HepG2 (cell line): ENCODE measurements at regions not wholly inside any gene's neighbourhood (a gene's known extent, or its start where the extent isn't known, plus 50 kb on each side); places are given as distances from the start of the nearest gene placed in this dataset.

Experiments used
- ATAC-seq: fragments of 200-7000 bp; cut with Tn5 transposase; 3 replicates; pipeline ENCODE4 v1.9.1; 2020; ENCODE audit warnings: mild to moderate bottlenecking, moderate library complexity
- BruUV-seq: library from RNA; stranded (reverse); fragments of 400-500 nt; replicated peaks from 2 replicates; lab custom pipeline; 2021; lab: Mats Ljungman, UMichigan
- CTCF ChIA-PET: fragments of 300-600 bp; formaldehyde crosslinking; extraction: SDS; loops from one replicate; lab custom pipeline; 2021; ENCODE audit warnings: low total read pairs, inconsistent platforms, low intra/inter-chr PET ratio; lab: Yijun Ruan, JAX
- POLR2A ChIA-PET: fragments of 350-600 bp; sonication (Branson Sonifier 250); formaldehyde crosslinking; loops from one replicate; lab custom pipeline; 2020; ENCODE audit warnings: antibody characterized with exemption, inconsistent platforms; lab: Yijun Ruan, JAX
- DNase-seq: peaks from one replicate; pipeline ENCODE4 v3.0.0-alpha.2; 2015; ENCODE audit warnings: low spot score
- FAIRE-seq: peaks from 3 replicates; lab custom pipeline; 2011; peaks lifted over from hg19 to GRCh38; lab: Jason Lieb, UNC
- H2AFZ ChIP-seq: one replicate; pipeline ENCODE4 v1.6.1; 2011; ENCODE audit warnings: low read length, inconsistent platforms
- H3K27ac ChIP-seq: fragments of 300-600 bp; 3 replicates; pipeline ENCODE4 v1.8.0; 2011; ENCODE audit warnings: mixed run types, mild to moderate bottlenecking, mixed read lengths, low read length, inconsistent platforms; ENCODE audit not compliant: insufficient read depth; ENCODE audit errors: extremely low read length
- H3K27me3 ChIP-seq, 2 experiments: fragments of 200-600 bp in 1 of 2; 2 replicates in 1 of 2; 3 replicates in 1 of 2; pipeline versions ENCODE4 v1.6.0 to v1.8.0; 2011; ENCODE audit warnings: low read length in 2 of 2, mild to moderate bottlenecking in 2 of 2, moderate library complexity in 2 of 2, inconsistent platforms in 1 of 2; ENCODE audit not compliant: insufficient read depth in 2 of 2, control insufficient read depth in 1 of 2
- H3K36me3 ChIP-seq, 2 experiments: fragments of 200-600 bp in 1 of 2; replicated peaks in 1 of 2; 2 replicates in 1 of 2; 3 replicates in 1 of 2; pipeline versions ENCODE4 v1.5.1 to v1.8.0; 2011; ENCODE audit warnings: low read length in 2 of 2, inconsistent platforms in 1 of 2; ENCODE audit not compliant: insufficient read depth in 2 of 2, control insufficient read depth in 1 of 2
- H3K4me1 ChIP-seq: 2 replicates; pipeline ENCODE4 v1.5.1; 2012; ENCODE audit warnings: low read length, inconsistent platforms; ENCODE audit not compliant: insufficient read depth
- H3K4me2 ChIP-seq: 2 replicates; pipeline ENCODE4 v1.6.0; 2011; ENCODE audit warnings: low read depth, low read length, inconsistent platforms
- H3K4me3 ChIP-seq, 3 experiments: fragments of 200-600 bp in 1 of 3; sonication (generic), shearing (Covaris generic) in 1 of 3; replicated peaks in 1 of 3; 2 replicates each; pipeline ENCODE4 v1.5.1; 2011 to 2016; ENCODE audit warnings: low read length in 3 of 3, inconsistent platforms in 2 of 3, low read depth in 2 of 3, mild to moderate bottlenecking in 2 of 3, control low read depth in 1 of 3, mixed read lengths in 1 of 3; ENCODE audit not compliant: insufficient read depth in 1 of 3
- H3K79me2 ChIP-seq: one replicate; pipeline ENCODE4 v1.6.1; 2011; ENCODE audit warnings: low read length, inconsistent platforms; ENCODE audit not compliant: insufficient read depth
- H3K9ac ChIP-seq: 2 replicates; pipeline ENCODE4 v1.6.0; 2011; ENCODE audit warnings: mild to moderate bottlenecking, low read depth, low read length, inconsistent platforms; ENCODE audit not compliant: insufficient read depth
- H3K9me3 ChIP-seq: 2 replicates; pipeline ENCODE4 v1.5.1; 2012; ENCODE audit warnings: mild to moderate bottlenecking, low read length
- H4K20me1 ChIP-seq: 2 replicates; pipeline ENCODE4 v1.6.0; 2011; ENCODE audit warnings: inconsistent platforms, mild to moderate bottlenecking, low read length, moderate library complexity; ENCODE audit not compliant: insufficient read depth
- CHD4 ChIP-seq: fragments of 200-600 bp; sonication (generic); IDR thresholded peaks from 2 replicates; pipeline ENCODE4 v1.7.0; 2017; ENCODE audit warnings: mild to moderate bottlenecking, low read length, borderline replicate concordance
- PRPF4 ChIP-seq: fragments of 200-400 bp; formaldehyde crosslinking; IDR thresholded peaks from 2 replicates; pipeline ENCODE4 v1.6.1; 2016; ENCODE audit warnings: low read length, low read depth; ENCODE audit not compliant: poor library complexity, severe bottlenecking
- PTBP1 ChIP-seq: fragments of 200-400 bp; formaldehyde crosslinking; IDR thresholded peaks from 2 replicates; pipeline ENCODE4 v1.6.1; 2018; ENCODE audit warnings: low read length, low read depth; ENCODE audit not compliant: poor library complexity, severe bottlenecking
- TCF12 ChIP-seq, 2 experiments: fragments of 450-650 bp in 1 of 2; sonication (generic) in 1 of 2; formaldehyde crosslinking in 1 of 2; IDR thresholded peaks; 2 replicates each; pipeline versions ENCODE4 v1.6.1 to v1.8.0; 2017 to 2022; ENCODE audit warnings: antibody characterized with exemption in 1 of 2, mild to moderate bottlenecking in 1 of 2, missing genetic modification reagents in 1 of 2, moderate library complexity in 1 of 2
- TP53 ChIP-seq: sonication (generic); formaldehyde crosslinking; conservative IDR thresholded peaks from 2 replicates; pipeline ENCODE4 v1.4.0; 2020; ENCODE audit warnings: missing genetic modification reagents
- ZBTB38 ChIP-seq: sonication (generic); formaldehyde crosslinking; IDR thresholded peaks from 2 replicates; pipeline ENCODE4 v1.5.1; 2020; ENCODE audit warnings: mild to moderate bottlenecking, missing genetic modification reagents
- ZMYM4 ChIP-seq: sonication (generic); formaldehyde crosslinking; IDR thresholded peaks from 2 replicates; pipeline ENCODE4 v1.8.1; 2023; ENCODE audit warnings: mild to moderate bottlenecking, missing genetic modification reagents
- ZNF17 ChIP-seq: sonication (generic); formaldehyde crosslinking; IDR thresholded peaks from 2 replicates; pipeline ENCODE4 v1.5.0; 2020; ENCODE audit warnings: mild to moderate bottlenecking, missing genetic modification reagents
- ZNF3 ChIP-seq: IDR thresholded peaks from 2 replicates; pipeline ENCODE4 v1.7.0; 2017; ENCODE audit warnings: inconsistent platforms
- ZNF33B ChIP-seq: sonication (generic); formaldehyde crosslinking; IDR thresholded peaks from 2 replicates; pipeline ENCODE4 v1.5.1; 2020; ENCODE audit warnings: mild to moderate bottlenecking, missing genetic modification reagents
- ZNF563 ChIP-seq: sonication (generic); formaldehyde crosslinking; IDR thresholded peaks from 2 replicates; pipeline ENCODE4 v1.8.0; 2022; ENCODE audit warnings: mild to moderate bottlenecking, moderate library complexity, missing genetic modification reagents
- ZNF839 ChIP-seq: sonication (generic); formaldehyde crosslinking; IDR thresholded peaks from 2 replicates; pipeline ENCODE4 v1.4.0; 2020; ENCODE audit warnings: missing genetic modification reagents, mild to moderate bottlenecking, borderline replicate concordance
- WGBS: methylation state at CpG from one replicate; pipeline ENCODE4 v1.1.6; 2017; ENCODE audit warnings: low lambda C conversion rate; 5-methylcytosine and 5-hydroxymethylcytosine counted together
- in situ Hi-C: cut with HindIII; loops from 2 replicates; pipeline ENCODE4 v1.10.0; 2017; ENCODE audit warnings: low pct_unique_long_range_greater_than_20kb; ENCODE audit not compliant: extremely low pct_ligation_motif_present
- intact Hi-C: fragments of 100-400 bp; cut with micrococcal nuclease; formaldehyde crosslinking; loops from one replicate; pipeline ENCODE4 v1.10.0; 2022; ENCODE audit not compliant: unreplicated experiment
- TF ChIP-seq, protein P1 (sequence below): sonication (generic); formaldehyde crosslinking; conservative IDR thresholded peaks from 2 replicates; pipeline ENCODE4 v1.8.0; 2022; ENCODE audit warnings: low read depth, missing genetic modification reagents
- TF ChIP-seq, protein P2 (sequence below): sonication (generic); formaldehyde crosslinking; IDR thresholded peaks from 2 replicates; pipeline ENCODE4 v1.4.0; 2020; ENCODE audit warnings: missing genetic modification reagents

GRCh38 chr2:191756761-191757160, 78.8 kb downstream of the NABP1 start:
- in situ Hi-C loops (no loop called here), intact Hi-C loops (no loop called here)
- H3K9me3 ChIP-seq = no peaks in the 10 kb centered on the region
- TF ChIP-seq ZNF839 (CRISPR knock-in tag) = no peak
- TF ChIP-seq, all 625 proteins: peak for 0
- DNase-seq (no peak), ATAC-seq (no peak), FAIRE-seq (no peak)
- no peaks in the 10 kb centered on the region; a peak in 1 of 5 replicates for H3K27me3 ChIP-seq
- H3K27ac ChIP-seq = no peak overlapping the region
- H3K9ac ChIP-seq = no peak overlapping the region
- no peak overlapping the region for H3K4me2 ChIP-seq
- WGBS = 11% methylated on average over 4 of the region's 4 CpGs
- H2AFZ ChIP-seq = no peak overlapping the region
- H3K36me3 ChIP-seq = no peaks in the 10 kb centered on the region
- H4K20me1 ChIP-seq = no peaks in the 10 kb centered on the region
- BruUV-seq = no TSS peak
- ChIA-PET CTCF (no interaction called here), POLR2A (no interaction called here)
- no peak overlapping the region for H3K4me3 ChIP-seq
- H3K4me1 ChIP-seq = no peaks in the 10 kb centered on the region
- H3K79me2 ChIP-seq = no peaks in the 10 kb centered on the region

DNA sequence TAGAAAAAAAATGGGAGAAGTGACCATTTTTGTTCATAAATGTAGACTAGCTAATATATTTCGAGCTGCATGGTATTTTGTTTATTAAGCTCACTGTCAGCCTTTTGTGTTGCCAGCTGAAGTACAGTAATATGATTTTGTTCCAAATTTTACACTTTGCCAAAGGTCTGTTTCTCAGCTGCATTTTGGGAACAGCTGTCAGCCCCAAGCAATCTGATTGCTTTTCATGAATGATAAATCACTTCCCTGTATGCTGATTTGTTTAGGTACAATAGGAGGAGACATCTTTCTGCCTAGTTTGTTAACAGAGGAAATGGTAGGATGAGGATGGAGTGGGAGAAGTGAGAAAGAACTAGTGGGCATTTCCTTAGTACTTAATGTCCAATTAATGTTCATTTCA, 79.3 kb downstream of the NABP1 start:
- Histone ChIP-seq H3K36me3 (no peaks in the 10 kb centered on the region), H3K79me2 (no peaks in the 10 kb centered on the region), H3K27ac (no peak overlapping the region), H3K9me3 (no peaks in the 10 kb centered on the region), H4K20me1 (no peaks in the 10 kb centered on the region), H3K9ac (no peak overlapping the region), H2AFZ (no peak overlapping the region), H3K4me3 (no peak overlapping the region), H3K27me3 (no peaks in the 10 kb centered on the region; a peak in 1 of 5 replicates), H3K4me2 (no peak overlapping the region), H3K4me1 (no peaks in the 10 kb centered on the region)
- ATAC-seq = no peak
- DNase-seq = no peak
- intact Hi-C loops (no loop called here), in situ Hi-C loops (no loop called here)
- no TSS peak for BruUV-seq
- ChIA-PET POLR2A (no interaction called here), CTCF (interaction anchor here (2.9 kb wide), 1 partner anchor 405 kb away, joined by 13 read pairs; no protein-coding TSS in a partner anchor)
- 2% methylated on average over 1 of the region's 1 CpG for WGBS
- FAIRE-seq = no peak
- TF ChIP-seq PTBP1 (no peak), ZNF33B (CRISPR knock-in tag) (no peak), ZNF17 (CRISPR knock-in tag) (no peak), ZMYM4 (CRISPR knock-in tag) (no peak), ZBTB38 (CRISPR knock-in tag) (no peak), CHD4 (no peak), TCF12 (IDR thresholded peaks at IDR 0.05) (no peak), TCF12 (CRISPR knock-in tag; IDR thresholded peaks at IDR 0.05) (no peak), TP53 (no peak), PRPF4 (no peak), ZNF3 (CRISPR knock-in tag) (no peak), ZNF563 (CRISPR knock-in tag) (no peak)
- TF ChIP-seq, protein P1, sequence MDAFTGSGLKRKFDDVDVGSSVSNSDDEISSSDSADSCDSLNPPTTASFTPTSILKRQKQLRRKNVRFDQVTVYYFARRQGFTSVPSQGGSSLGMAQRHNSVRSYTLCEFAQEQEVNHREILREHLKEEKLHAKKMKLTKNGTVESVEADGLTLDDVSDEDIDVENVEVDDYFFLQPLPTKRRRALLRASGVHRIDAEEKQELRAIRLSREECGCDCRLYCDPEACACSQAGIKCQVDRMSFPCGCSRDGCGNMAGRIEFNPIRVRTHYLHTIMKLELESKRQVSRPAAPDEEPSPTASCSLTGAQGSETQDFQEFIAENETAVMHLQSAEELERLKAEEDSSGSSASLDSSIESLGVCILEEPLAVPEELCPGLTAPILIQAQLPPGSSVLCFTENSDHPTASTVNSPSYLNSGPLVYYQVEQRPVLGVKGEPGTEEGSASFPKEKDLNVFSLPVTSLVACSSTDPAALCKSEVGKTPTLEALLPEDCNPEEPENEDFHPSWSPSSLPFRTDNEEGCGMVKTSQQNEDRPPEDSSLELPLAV (CRISPR knock-in tag) = no peak
- TF ChIP-seq, protein P2, sequence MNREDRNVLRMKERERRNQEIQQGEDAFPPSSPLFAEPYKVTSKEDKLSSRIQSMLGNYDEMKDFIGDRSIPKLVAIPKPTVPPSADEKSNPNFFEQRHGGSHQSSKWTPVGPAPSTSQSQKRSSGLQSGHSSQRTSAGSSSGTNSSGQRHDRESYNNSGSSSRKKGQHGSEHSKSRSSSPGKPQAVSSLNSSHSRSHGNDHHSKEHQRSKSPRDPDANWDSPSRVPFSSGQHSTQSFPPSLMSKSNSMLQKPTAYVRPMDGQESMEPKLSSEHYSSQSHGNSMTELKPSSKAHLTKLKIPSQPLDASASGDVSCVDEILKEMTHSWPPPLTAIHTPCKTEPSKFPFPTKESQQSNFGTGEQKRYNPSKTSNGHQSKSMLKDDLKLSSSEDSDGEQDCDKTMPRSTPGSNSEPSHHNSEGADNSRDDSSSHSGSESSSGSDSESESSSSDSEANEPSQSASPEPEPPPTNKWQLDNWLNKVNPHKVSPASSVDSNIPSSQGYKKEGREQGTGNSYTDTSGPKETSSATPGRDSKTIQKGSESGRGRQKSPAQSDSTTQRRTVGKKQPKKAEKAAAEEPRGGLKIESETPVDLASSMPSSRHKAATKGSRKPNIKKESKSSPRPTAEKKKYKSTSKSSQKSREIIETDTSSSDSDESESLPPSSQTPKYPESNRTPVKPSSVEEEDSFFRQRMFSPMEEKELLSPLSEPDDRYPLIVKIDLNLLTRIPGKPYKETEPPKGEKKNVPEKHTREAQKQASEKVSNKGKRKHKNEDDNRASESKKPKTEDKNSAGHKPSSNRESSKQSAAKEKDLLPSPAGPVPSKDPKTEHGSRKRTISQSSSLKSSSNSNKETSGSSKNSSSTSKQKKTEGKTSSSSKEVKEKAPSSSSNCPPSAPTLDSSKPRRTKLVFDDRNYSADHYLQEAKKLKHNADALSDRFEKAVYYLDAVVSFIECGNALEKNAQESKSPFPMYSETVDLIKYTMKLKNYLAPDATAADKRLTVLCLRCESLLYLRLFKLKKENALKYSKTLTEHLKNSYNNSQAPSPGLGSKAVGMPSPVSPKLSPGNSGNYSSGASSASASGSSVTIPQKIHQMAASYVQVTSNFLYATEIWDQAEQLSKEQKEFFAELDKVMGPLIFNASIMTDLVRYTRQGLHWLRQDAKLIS (CRISPR knock-in tag) = no peak
